Ishikawa (cell line): ENCODE measurements at regions not wholly inside any gene's neighbourhood (a gene's known extent, or its start where the extent isn't known, plus 50 kb on each side); places are given as distances from the start of the nearest gene placed in this dataset.
A peak's percentile ranks its signal among the peaks of the same experiment; 100 is the strongest.

ENCODE experiments used
- CEBPB ChIP-seq: IDR thresholded peaks from 2 replicates; pipeline ENCODE4 v1.6.1; 2012
- CREB1 ChIP-seq: IDR thresholded peaks from 2 replicates; pipeline ENCODE4 v1.6.1; 2012; ENCODE audit warnings: low read depth
- EGR1 ChIP-seq: IDR thresholded peaks from 2 replicates; pipeline ENCODE4 v1.6.1; 2012
- EP300 ChIP-seq: IDR thresholded peaks from 2 replicates; pipeline ENCODE4 v1.6.1; 2012; ENCODE audit warnings: borderline replicate concordance
- FOXM1 ChIP-seq: IDR thresholded peaks from 2 replicates; pipeline ENCODE4 v1.6.1; 2012; ENCODE audit warnings: low read depth, borderline replicate concordance
- NFIC ChIP-seq: IDR thresholded peaks from 2 replicates; pipeline ENCODE4 v1.6.1; 2012
- RAD21 ChIP-seq: IDR thresholded peaks from 2 replicates; pipeline ENCODE4 v1.6.1; 2012; ENCODE audit warnings: low read depth
- TAF1 ChIP-seq: IDR thresholded peaks from 2 replicates; pipeline ENCODE4 v1.6.1; 2012; ENCODE audit warnings: low read depth, mild to moderate bottlenecking
- TCF12 ChIP-seq: IDR thresholded peaks from 2 replicates; pipeline ENCODE4 v1.6.1; 2012; ENCODE audit warnings: low read depth
- TEAD4 ChIP-seq: IDR thresholded peaks from 2 replicates; pipeline ENCODE4 v1.6.1; 2012
- YY1 ChIP-seq: IDR thresholded peaks from 2 replicates; pipeline ENCODE4 v1.6.1; 2012; ENCODE audit warnings: low read depth
- ZBTB7A ChIP-seq: IDR thresholded peaks from 2 replicates; pipeline ENCODE4 v1.6.1; 2012; ENCODE audit warnings: low read depth
- TF ChIP-seq, protein P1 (sequence below): IDR thresholded peaks from 2 replicates; pipeline ENCODE4 v1.6.1; 2012; ENCODE audit warnings: low read depth, mild to moderate bottlenecking
- TF ChIP-seq, protein P2 (sequence below): IDR thresholded peaks from 2 replicates; pipeline ENCODE4 v1.6.1; 2012
- TF ChIP-seq, protein P3 (sequence below): IDR thresholded peaks from 2 replicates; pipeline ENCODE4 v1.6.1; 2012

DNA sequence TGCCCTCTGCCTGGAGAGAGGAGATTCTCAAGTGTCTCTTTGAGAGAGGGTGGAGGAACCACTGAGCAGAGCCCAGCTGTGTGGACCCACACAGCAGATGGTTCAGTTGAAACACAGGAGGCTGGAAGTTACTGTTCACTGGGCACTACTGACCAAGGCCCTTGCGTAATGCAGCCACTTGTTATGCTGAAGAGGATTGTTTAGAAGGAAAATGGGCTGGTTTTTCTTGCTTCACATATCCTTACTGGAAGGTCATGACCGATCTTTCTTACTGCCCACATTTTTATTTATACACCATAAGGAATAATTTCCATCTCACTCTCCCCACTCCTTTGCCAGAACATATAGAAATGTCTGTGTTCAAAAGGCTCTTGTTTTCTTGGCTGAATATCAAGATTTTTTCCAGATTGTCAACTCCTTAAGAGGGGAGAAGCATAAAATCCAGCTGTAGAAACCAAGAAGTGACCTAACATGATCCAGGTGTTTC lies 375.1 kb upstream of the DDHD1 start:
- TF ChIP-seq CEBPB = peak; percentile 71
- TF ChIP-seq ZBTB7A = no peak
- TF ChIP-seq, protein P1, sequence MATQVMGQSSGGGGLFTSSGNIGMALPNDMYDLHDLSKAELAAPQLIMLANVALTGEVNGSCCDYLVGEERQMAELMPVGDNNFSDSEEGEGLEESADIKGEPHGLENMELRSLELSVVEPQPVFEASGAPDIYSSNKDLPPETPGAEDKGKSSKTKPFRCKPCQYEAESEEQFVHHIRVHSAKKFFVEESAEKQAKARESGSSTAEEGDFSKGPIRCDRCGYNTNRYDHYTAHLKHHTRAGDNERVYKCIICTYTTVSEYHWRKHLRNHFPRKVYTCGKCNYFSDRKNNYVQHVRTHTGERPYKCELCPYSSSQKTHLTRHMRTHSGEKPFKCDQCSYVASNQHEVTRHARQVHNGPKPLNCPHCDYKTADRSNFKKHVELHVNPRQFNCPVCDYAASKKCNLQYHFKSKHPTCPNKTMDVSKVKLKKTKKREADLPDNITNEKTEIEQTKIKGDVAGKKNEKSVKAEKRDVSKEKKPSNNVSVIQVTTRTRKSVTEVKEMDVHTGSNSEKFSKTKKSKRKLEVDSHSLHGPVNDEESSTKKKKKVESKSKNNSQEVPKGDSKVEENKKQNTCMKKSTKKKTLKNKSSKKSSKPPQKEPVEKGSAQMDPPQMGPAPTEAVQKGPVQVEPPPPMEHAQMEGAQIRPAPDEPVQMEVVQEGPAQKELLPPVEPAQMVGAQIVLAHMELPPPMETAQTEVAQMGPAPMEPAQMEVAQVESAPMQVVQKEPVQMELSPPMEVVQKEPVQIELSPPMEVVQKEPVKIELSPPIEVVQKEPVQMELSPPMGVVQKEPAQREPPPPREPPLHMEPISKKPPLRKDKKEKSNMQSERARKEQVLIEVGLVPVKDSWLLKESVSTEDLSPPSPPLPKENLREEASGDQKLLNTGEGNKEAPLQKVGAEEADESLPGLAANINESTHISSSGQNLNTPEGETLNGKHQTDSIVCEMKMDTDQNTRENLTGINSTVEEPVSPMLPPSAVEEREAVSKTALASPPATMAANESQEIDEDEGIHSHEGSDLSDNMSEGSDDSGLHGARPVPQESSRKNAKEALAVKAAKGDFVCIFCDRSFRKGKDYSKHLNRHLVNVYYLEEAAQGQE = no peak

DNA sequence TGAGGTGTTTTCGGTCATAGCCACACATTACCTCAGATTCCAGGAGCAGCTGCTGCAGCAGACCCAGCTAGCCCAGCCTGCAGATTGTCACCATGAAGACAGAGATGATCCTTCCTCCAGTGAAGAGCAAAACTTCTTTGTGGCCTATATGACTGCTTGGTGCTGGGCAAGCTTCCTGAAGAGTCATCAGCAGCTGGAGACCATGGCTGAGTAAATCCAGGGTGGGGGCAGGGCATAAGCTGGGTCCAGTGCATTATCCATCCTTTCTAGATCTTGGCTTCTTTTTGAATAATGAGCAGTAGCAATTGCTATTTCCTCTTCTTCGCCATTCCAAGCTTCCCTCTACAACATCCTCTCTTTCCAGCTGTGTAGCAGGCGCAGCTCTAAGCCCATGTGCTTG lies 373.1 kb upstream of the DDHD1 start:
- TF ChIP-seq, protein P1 = no peak
- no peak for TF ChIP-seq YY1
- TF ChIP-seq CEBPB = no peak
- TF ChIP-seq NFIC = no peak
- no peak for TF ChIP-seq ZBTB7A

DNA sequence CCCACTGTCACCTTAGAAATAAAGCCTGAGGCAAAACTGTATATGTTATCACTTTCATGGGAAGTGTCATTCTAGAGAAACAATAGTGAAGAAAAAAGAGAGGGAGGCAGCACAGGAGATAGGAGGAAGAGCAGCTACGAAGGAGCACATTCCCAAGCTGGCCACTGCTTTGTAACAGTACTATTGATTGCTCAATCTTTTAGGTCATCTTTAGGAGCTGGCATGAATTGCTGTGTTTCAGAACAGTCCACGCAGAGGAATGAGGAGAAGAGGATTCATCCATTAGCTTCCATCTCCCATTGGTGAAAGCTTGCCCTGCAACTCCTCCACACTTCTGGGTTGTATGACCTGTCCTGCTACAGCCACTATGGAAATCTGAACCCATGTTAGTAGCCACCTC lies 372.5 kb upstream of the DDHD1 start:
- TF ChIP-seq EP300 (no peak), CEBPB (no peak), FOXM1 (no peak), EGR1 (no peak), RAD21 (no peak), TAF1 (no peak), TEAD4 (no peak), YY1 (no peak), TCF12 (no peak), CREB1 (no peak), NFIC (no peak), ZBTB7A (no peak)
- TF ChIP-seq, protein P2, sequence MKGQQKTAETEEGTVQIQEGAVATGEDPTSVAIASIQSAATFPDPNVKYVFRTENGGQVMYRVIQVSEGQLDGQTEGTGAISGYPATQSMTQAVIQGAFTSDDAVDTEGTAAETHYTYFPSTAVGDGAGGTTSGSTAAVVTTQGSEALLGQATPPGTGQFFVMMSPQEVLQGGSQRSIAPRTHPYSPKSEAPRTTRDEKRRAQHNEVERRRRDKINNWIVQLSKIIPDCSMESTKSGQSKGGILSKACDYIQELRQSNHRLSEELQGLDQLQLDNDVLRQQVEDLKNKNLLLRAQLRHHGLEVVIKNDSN = no peak
- TF ChIP-seq, protein P1 = no peak
- TF ChIP-seq, protein P3, sequence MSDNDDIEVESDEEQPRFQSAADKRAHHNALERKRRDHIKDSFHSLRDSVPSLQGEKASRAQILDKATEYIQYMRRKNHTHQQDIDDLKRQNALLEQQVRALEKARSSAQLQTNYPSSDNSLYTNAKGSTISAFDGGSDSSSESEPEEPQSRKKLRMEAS = no peak

DNA sequence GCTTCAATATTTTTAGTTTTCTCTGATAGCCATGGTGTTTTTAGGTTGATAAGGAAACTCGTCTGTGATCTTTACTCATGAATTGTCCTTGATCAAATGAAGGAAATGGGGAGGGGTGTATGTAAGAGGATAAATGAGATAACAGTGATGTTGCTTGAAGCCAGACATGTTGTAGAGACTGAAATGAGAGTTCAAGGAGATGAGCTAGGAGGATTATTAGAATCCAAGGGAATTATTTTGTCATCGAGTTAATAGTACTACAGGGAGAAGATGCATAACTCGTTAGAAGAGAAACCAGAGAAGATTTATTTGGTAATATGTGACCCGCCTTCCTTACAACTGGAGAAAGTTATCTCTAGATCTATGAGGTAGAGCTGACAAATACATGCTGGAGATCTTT lies 371.3 kb upstream of the DDHD1 start:
- no peak for TF ChIP-seq NFIC
- TF ChIP-seq EP300 = no peak
- no peak for TF ChIP-seq FOXM1
- no peak for TF ChIP-seq TCF12
- TF ChIP-seq, protein P1 = no peak
- TF ChIP-seq TAF1 = no peak
- TF ChIP-seq, protein P2 = no peak
- TF ChIP-seq RAD21 = no peak
- no peak for TF ChIP-seq TEAD4
- TF ChIP-seq, protein P3 = no peak
- no peak for TF ChIP-seq CREB1
- no peak for TF ChIP-seq CEBPB
- no peak for TF ChIP-seq EGR1
- no peak for TF ChIP-seq YY1
